Brain microvascular endothelial cell (primary cell): ENCODE measurements at regions not wholly inside any gene's neighbourhood (a gene's known extent, or its start where the extent isn't known, plus 50 kb on each side); places are given as distances from the start of the nearest gene placed in this dataset.

Experiments used
- DNase-seq: peaks from one replicate; pipeline ENCODE4 v3.0.0-alpha.2; 2020
- H3K27ac ChIP-seq: fragments of 250-450 bp; sonication (Bioruptor Pico); 2 replicates; pipeline ENCODE4 v1.5.1; 2020; ENCODE audit warnings: mild to moderate bottlenecking, moderate library complexity
- H3K27me3 ChIP-seq: fragments of 250-450 bp; sonication (Bioruptor Pico); replicated peaks from 2 replicates; pipeline ENCODE4 v1.5.1; 2020; ENCODE audit warnings: mild to moderate bottlenecking
- H3K36me3 ChIP-seq: fragments of 250-450 bp; sonication (Bioruptor Pico); replicated peaks from 2 replicates; pipeline ENCODE4 v1.5.1; 2020; ENCODE audit warnings: mild to moderate bottlenecking
- H3K4me3 ChIP-seq: 2 replicates; pipeline ENCODE4 v1.5.1; 2011; ENCODE audit warnings: low read depth, mild to moderate bottlenecking, control low read depth, low read length, moderate library complexity
- in situ Hi-C: cut with HindIII; loops from 2 replicates; pipeline ENCODE4 v1.10.0; 2017; ENCODE audit warnings: low sequenced_read_pairs, low pct_ligation_motif_present
- TF ChIP-seq, protein P1 (sequence below): IDR thresholded peaks from 2 replicates; pipeline ENCODE4 v1.5.1; 2011; ENCODE audit warnings: low read depth, mild to moderate bottlenecking, moderate library complexity, low read length, control low read depth, inconsistent platforms; ENCODE audit errors: missing control alignments

GRCh38 chr2:74077636-74078035, 70.1 kb downstream of the BOLA3 start:
- TF ChIP-seq, protein P1, sequence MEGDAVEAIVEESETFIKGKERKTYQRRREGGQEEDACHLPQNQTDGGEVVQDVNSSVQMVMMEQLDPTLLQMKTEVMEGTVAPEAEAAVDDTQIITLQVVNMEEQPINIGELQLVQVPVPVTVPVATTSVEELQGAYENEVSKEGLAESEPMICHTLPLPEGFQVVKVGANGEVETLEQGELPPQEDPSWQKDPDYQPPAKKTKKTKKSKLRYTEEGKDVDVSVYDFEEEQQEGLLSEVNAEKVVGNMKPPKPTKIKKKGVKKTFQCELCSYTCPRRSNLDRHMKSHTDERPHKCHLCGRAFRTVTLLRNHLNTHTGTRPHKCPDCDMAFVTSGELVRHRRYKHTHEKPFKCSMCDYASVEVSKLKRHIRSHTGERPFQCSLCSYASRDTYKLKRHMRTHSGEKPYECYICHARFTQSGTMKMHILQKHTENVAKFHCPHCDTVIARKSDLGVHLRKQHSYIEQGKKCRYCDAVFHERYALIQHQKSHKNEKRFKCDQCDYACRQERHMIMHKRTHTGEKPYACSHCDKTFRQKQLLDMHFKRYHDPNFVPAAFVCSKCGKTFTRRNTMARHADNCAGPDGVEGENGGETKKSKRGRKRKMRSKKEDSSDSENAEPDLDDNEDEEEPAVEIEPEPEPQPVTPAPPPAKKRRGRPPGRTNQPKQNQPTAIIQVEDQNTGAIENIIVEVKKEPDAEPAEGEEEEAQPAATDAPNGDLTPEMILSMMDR: no peak
- Histone ChIP-seq H3K36me3 (no peaks in the 10 kb centered on the region), H3K27me3 (no peaks in the 10 kb centered on the region), H3K27ac (no peak overlapping the region), H3K4me3 (no peak overlapping the region)
- DNase-seq: no peak
- in situ Hi-C loops: no loop called here

DNA sequence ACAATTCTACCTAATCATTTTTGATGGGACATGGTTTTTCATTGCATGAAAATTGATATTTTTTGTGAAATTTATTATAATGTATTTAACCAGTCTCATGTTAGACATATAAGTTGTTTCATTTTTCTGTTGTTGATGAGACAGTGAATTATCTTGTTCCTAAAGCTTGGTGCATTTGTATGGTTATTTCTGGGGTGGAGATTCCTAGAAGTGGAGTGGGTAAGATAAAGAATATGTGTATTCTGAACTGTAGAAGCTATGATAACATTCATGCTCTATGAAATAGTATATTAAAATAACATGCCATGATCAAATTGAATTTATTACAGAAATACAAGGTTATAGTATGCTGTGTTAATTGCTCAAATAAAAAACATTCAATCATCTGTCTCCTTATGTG, 69.2 kb downstream of the BOLA3 start:
- in situ Hi-C loops: no loop called here
- Histone ChIP-seq H3K27ac (no peak overlapping the region), H3K36me3 (no peaks in the 10 kb centered on the region), H3K4me3 (no peak overlapping the region), H3K27me3 (no peaks in the 10 kb centered on the region)
- no peak for DNase-seq
- TF ChIP-seq, protein P1: no peak

DNA sequence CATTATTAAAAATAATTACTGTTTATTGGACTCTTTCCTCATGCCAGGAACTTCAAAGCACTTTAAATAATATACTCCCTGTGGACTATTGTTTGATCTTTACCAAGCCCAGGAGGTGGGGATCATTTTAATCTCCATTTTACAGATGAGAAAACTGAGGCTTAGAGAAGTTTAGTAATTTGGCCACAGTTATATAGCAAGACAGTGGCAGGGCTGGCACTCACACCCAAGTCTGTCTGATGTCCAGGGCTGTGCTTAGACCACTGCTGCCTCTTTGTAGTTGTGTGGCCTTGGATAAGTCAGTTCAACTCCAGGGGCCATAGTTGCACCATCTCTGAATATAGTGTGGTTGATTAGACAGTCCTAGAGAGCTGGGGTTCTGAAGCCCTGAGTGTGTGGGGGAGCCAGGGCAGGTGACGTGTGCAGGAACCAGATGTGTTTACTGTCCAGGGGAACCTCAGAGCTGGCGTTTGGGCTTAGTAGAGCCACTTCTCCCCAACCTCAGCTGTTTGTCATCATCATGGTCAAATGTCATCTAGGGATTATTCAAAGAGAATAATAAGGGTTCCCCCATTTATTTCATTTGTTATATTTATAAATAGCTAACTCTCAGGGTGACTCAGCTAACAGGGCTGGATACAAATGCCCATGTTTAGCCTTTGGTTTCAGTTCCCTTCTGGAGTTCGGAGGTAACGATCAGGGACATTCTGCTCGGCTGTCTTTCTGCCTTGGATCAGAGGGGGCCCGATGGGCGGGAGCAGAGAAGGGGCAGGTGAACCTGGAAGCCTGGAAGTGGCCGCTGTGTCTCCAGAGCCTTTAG, 68.0 kb downstream of the BOLA3 start:
- Histone ChIP-seq H3K27ac (no peak overlapping the region), H3K36me3 (no peaks in the 10 kb centered on the region), H3K27me3 (no peaks in the 10 kb centered on the region), H3K4me3 (no peak overlapping the region)
- DNase-seq: no peak
- in situ Hi-C loops: no loop called here
- TF ChIP-seq, protein P1: no peak

- no peaks in the 10 kb centered on the region for H3K27me3 ChIP-seq
- H3K36me3 ChIP-seq: no peaks in the 10 kb centered on the region
- H3K27ac ChIP-seq: no peak overlapping the region
- TF ChIP-seq, protein P1: peak; percentile 5
- in situ Hi-C loops: no loop called here
- DNase-seq: no peak
- H3K4me3 ChIP-seq: no peak overlapping the region
Observed at GRCh38 chr2:74080346-74080745, 67.4 kb downstream of the BOLA3 start.

DNA sequence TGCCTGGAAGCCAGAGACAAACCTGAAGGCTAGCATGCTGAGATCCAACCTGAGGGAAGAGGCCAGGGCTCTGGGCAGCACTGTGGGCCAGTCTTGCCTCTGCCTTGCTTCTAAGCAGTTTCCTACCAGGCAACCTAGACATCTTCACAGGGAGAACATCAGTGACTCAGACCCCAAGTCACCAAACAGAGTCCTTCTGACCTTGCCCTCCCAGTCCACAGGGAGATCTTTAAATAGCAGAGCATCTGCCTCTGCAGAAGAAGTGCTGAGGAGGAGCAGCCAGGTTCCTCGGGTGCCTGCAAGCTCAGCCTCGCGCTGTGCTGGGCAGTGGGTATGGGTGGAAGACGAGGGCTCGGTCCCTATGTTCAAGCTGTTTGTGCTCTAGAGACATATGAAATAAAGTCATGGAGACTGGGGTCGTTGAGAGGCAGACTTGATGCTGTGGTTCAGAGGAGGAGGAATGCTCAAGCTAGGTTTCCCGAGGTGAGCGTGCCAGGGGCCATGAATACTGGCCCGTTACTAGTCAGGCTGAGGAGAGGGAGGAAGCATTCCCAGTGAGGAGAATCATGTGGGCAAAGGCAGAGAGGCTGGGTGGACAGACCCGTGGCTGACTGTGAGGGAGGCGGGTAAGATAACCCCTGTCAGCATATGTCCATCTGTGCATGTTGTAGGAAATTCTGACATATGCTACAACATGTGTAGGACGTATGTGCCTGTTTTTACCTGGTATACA, 66.5 kb downstream of the BOLA3 start:
- Histone ChIP-seq H3K36me3 (no peaks in the 10 kb centered on the region), H3K27ac (no peak overlapping the region), H3K27me3 (no peaks in the 10 kb centered on the region), H3K4me3 (no peak overlapping the region)
- no peak for DNase-seq
- in situ Hi-C loops: no loop called here
- TF ChIP-seq, protein P1: no peak
